Ovary (tissue), 3 donors: ENCODE measurements at regions not wholly inside any gene's neighbourhood (a gene's known extent, or its start where the extent isn't known, plus 50 kb on each side); places are given as distances from the start of the nearest gene placed in this dataset.

Experiments used
- EP300 ChIP-seq: sonication (generic); formaldehyde crosslinking; IDR thresholded peaks from one replicate; pipeline ENCODE4 v1.6.1; 2017; ENCODE audit warnings: antibody characterized with exemption
- POLR2A ChIP-seq: fragments of 450-650 bp; IDR thresholded peaks from one replicate; pipeline ENCODE4 v1.6.1; 2017; ENCODE audit warnings: antibody characterized with exemption, mild to moderate bottlenecking, moderate library complexity
- TF ChIP-seq, protein P1 (sequence below), 3 donors: fragments of 450-650 bp in 2 of 3; fragments of 200-600 bp in 1 of 3; IDR thresholded peaks; one replicate each; pipeline versions ENCODE4 v1.5.1 to v1.8.0; 2016 to 2022; ENCODE audit warnings: antibody characterized with exemption in 3 of 3, mild to moderate bottlenecking in 1 of 3
- donor health status: DM: no; HTN: no; CAD: no.

DNA sequence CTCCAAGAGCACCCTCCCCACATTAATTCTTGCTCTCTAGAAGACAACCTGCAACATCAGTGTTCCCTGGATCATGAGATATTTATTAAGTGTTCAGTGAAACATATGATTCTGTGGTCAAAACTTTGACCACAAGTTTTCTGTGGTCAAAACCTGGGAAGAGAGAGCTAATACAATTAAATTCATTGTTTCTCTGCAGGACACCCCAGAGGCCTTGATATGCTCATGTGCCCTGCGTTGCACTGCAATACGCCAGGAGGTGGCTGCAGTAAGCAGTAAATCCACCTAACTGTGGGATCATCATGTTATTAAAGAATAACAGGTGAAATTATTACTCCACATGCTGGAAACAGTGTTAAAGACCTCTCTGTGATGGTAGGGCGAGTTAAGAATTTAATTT lies 109.3 kb upstream of the SPDL1 start:
- TF ChIP-seq EP300 = no peak
- TF ChIP-seq, protein P1, sequence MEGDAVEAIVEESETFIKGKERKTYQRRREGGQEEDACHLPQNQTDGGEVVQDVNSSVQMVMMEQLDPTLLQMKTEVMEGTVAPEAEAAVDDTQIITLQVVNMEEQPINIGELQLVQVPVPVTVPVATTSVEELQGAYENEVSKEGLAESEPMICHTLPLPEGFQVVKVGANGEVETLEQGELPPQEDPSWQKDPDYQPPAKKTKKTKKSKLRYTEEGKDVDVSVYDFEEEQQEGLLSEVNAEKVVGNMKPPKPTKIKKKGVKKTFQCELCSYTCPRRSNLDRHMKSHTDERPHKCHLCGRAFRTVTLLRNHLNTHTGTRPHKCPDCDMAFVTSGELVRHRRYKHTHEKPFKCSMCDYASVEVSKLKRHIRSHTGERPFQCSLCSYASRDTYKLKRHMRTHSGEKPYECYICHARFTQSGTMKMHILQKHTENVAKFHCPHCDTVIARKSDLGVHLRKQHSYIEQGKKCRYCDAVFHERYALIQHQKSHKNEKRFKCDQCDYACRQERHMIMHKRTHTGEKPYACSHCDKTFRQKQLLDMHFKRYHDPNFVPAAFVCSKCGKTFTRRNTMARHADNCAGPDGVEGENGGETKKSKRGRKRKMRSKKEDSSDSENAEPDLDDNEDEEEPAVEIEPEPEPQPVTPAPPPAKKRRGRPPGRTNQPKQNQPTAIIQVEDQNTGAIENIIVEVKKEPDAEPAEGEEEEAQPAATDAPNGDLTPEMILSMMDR (IDR thresholded peaks at IDR 0.05) = no peak
- no peak for TF ChIP-seq POLR2A
